GM06990 (cell line): ENCODE measurements at regions not wholly inside any gene's neighbourhood (a gene's known extent, or its start where the extent isn't known, plus 50 kb on each side); places are given as distances from the start of the nearest gene placed in this dataset.

ENCODE experiments used
- DNase-seq: peaks from one replicate; pipeline ENCODE4 v3.0.0-alpha.2; 2011; ENCODE audit not compliant: insufficient read length; ENCODE audit errors: extremely low read depth
- H3K27me3 ChIP-seq: replicated peaks from 2 replicates; pipeline ENCODE4 v1.6.0; 2011; ENCODE audit warnings: low read length; ENCODE audit not compliant: control insufficient read depth, insufficient read depth
- H3K36me3 ChIP-seq: 2 replicates; pipeline ENCODE4 v1.5.1; 2011; ENCODE audit warnings: low read length; ENCODE audit not compliant: control insufficient read depth, insufficient read depth
- H3K4me3 ChIP-seq: replicated peaks from 2 replicates; pipeline ENCODE4 v1.5.1; 2011; ENCODE audit warnings: low read depth, mild to moderate bottlenecking, control low read depth, low read length
- CTCF ChIP-seq: IDR thresholded peaks from 2 replicates; pipeline ENCODE4 v1.5.1; 2011; ENCODE audit warnings: low read length, control low read depth, mild to moderate bottlenecking, inconsistent platforms; ENCODE audit not compliant: insufficient read depth, poor library complexity, severe bottlenecking

- TF ChIP-seq CTCF, result peak; percentile 49
- no peak for DNase-seq
- H3K27me3 ChIP-seq, result no peaks in the 10 kb centered on the region
- H3K36me3 ChIP-seq, result no peaks in the 10 kb centered on the region
- no peak overlapping the region for H3K4me3 ChIP-seq
These were observed 805.1 kb downstream of the TNS3 start for GRCh38 chr7:46776790-46777189.

GRCh38 chr7:46775776-46776175, 806.1 kb downstream of the TNS3 start:
- TF ChIP-seq CTCF, result no peak
- Histone ChIP-seq H3K4me3 (no peak overlapping the region), H3K27me3 (no peaks in the 10 kb centered on the region), H3K36me3 (no peaks in the 10 kb centered on the region)
- no peak for DNase-seq

GRCh38 chr7:46775020-46775419, 806.9 kb downstream of the TNS3 start:
- no peak for TF ChIP-seq CTCF
- no peak overlapping the region for H3K4me3 ChIP-seq
- no peaks in the 10 kb centered on the region for H3K27me3 ChIP-seq
- no peak for DNase-seq
- no peaks in the 10 kb centered on the region for H3K36me3 ChIP-seq

- H3K4me3 ChIP-seq, result no peak overlapping the region
- no peak for TF ChIP-seq CTCF
- no peak for DNase-seq
- H3K27me3 ChIP-seq, result no peaks in the 10 kb centered on the region
- no peaks in the 10 kb centered on the region for H3K36me3 ChIP-seq
These were observed 807.4 kb downstream of the TNS3 start for GRCh38 chr7:46774515-46774914.

GRCh38 chr7:46772776-46773175, 809.1 kb downstream of the TNS3 start:
- no peak overlapping the region for H3K4me3 ChIP-seq
- no peak for TF ChIP-seq CTCF
- H3K36me3 ChIP-seq, result no peaks in the 10 kb centered on the region
- no peak for DNase-seq
- no peaks in the 10 kb centered on the region for H3K27me3 ChIP-seq

- H3K36me3 ChIP-seq, result no peaks in the 10 kb centered on the region
- H3K4me3 ChIP-seq, result no peak overlapping the region
- no peak for TF ChIP-seq CTCF
- no peak for DNase-seq
- no peaks in the 10 kb centered on the region for H3K27me3 ChIP-seq
These were observed 814.8 kb downstream of the TNS3 start for GRCh38 chr7:46767071-46767470.
